Myocyte (in vitro differentiated cells): ENCODE measurements at regions not wholly inside any gene's neighbourhood (a gene's known extent, or its start where the extent isn't known, plus 50 kb on each side); places are given as distances from the start of the nearest gene placed in this dataset.
"Not testable (repeated sequence)": the region's sequence is repeated elsewhere in the genome, so short reads cannot be mapped to it uniquely, and the experiment has no call there.

Source experiments
- DNase-seq: peaks from one replicate; pipeline ENCODE4 v3.0.0-alpha.2; 2012; ENCODE audit warnings: low read depth

- DNase-seq, result no peak
Measured at GRCh38 chr10:120047926-120048325, 155.4 kb downstream of the SEC23IP start.

- no peak for DNase-seq
Measured at GRCh38 chr10:120048391-120048790, 155.9 kb downstream of the SEC23IP start.

GRCh38 chr10:120051671-120052070, 159.1 kb downstream of the SEC23IP start:
- no peak for DNase-seq

- no peak for DNase-seq
Measured at GRCh38 chr10:120052964-120053702, 160.6 kb downstream of the SEC23IP start.

GRCh38 chr10:120059790-120060189, 167.3 kb downstream of the SEC23IP start:
- DNase-seq, result not testable (repeated sequence)

- DNase-seq, result no peak
Measured at GRCh38 chr10:120067427-120067826, 174.9 kb downstream of the SEC23IP start.

GRCh38 chr10:120069700-120070099, 177.2 kb downstream of the SEC23IP start:
- DNase-seq, result no peak

GRCh38 chr10:120075349-120075748, 182.8 kb downstream of the SEC23IP start:
- DNase-seq, result no peak

- DNase-seq, result no peak
Measured at GRCh38 chr10:120076996-120077706, 184.6 kb downstream of the SEC23IP start.

GRCh38 chr10:120077707-120078492, 185.4 kb downstream of the SEC23IP start:
- no peak for DNase-seq

- no peak for DNase-seq
Measured at GRCh38 chr10:120085096-120085796, 192.7 kb downstream of the SEC23IP start.

- DNase-seq, result no peak
Measured at GRCh38 chr10:120086066-120086465, 193.5 kb downstream of the SEC23IP start.

- DNase-seq, result no peak
Measured at GRCh38 chr10:120087109-120087508, 194.6 kb downstream of the SEC23IP start.

- DNase-seq, result no peak
Measured at GRCh38 chr10:120095875-120096274, 203.3 kb downstream of the SEC23IP start.

- DNase-seq, result no peak
Measured at GRCh38 chr10:120097766-120098165, 205.2 kb downstream of the SEC23IP start.

GRCh38 chr10:120098232-120098930, 205.9 kb downstream of the SEC23IP start:
- DNase-seq, result no peak

GRCh38 chr10:120103738-120104560, 211.4 kb downstream of the SEC23IP start:
- no peak for DNase-seq

GRCh38 chr10:120105001-120105400, 212.5 kb downstream of the SEC23IP start:
- DNase-seq, result no peak

- no peak for DNase-seq
Measured at GRCh38 chr10:120105492-120105891, 213.0 kb downstream of the SEC23IP start.

- DNase-seq, result no peak
Measured at GRCh38 chr10:120108916-120109315, 216.4 kb downstream of the SEC23IP start.
